ENCODE measurements at regions not wholly inside any gene's neighbourhood (a gene's known extent, or its start where the extent isn't known, plus 50 kb on each side); places are given as distances from the start of the nearest gene placed in this dataset.

- intact Hi-C loops (cut with DNase I; ENCODE audit: low total_unique reads) = no loop called here
- no peak overlapping the region for H3K27ac ChIP-seq
- no peaks in the 10 kb centered on the region for H3K9me3 ChIP-seq
- no peaks in the 10 kb centered on the region for H3K27me3 ChIP-seq
- no peak overlapping the region for H3K4me3 ChIP-seq
- DNase-seq = no peak
- no peak for TF ChIP-seq POLR2A (IDR thresholded peaks at IDR 0.05)
- peaks cover 0 to 9% (median 0%) of the 10 kb centered on the region in 4 donors for H3K4me1 ChIP-seq
- 75 to 87% (median 85%) methylated on average over 5 of the region's 5 CpGs for WGBS, 5 donors
- no peaks in the 10 kb centered on the region for H3K36me3 ChIP-seq
Observed at GRCh38 chr6:14305131-14305530, 187.6 kb downstream of the CD83 start.

DNA sequence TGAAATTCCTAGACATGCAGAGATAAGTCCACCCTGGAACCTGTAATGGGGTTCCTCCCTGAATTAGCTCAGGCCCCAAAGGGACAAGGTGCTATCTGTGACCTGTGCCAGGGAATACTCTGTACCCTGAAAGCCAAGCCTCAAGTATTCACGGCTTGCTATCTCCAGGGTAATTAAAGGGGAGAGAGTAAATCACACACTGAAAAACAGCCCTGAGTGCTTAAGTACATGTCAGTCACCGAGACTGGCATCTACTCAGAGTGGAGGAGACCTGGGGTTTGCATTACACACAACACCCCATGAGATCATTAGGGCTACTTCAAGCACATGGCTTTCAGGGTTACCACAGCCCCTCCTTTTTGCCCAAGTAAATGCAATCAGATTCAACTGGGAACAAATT lies 188.1 kb downstream of the CD83 start:
- WGBS, 5 donors = 76 to 88% (median 80%) methylated on average over 2 of the region's 2 CpGs
- H3K27ac ChIP-seq = no peak overlapping the region
- intact Hi-C loops (cut with DNase I; ENCODE audit: low total_unique reads) = no loop called here
- H3K27me3 ChIP-seq = no peaks in the 10 kb centered on the region
- no peaks in the 10 kb centered on the region for H3K36me3 ChIP-seq
- TF ChIP-seq EP300 (IDR thresholded peaks at IDR 0.05) = no peak
- TF ChIP-seq CTCF (IDR thresholded peaks at IDR 0.05) = no peak
- TF ChIP-seq POLR2A (IDR thresholded peaks at IDR 0.05) = no peak
- TF ChIP-seq POLR2AphosphoS5 (IDR thresholded peaks at IDR 0.05) = no peak
- no peak for DNase-seq
- H3K9me3 ChIP-seq = no peaks in the 10 kb centered on the region
- H3K4me1 ChIP-seq = peaks cover 0 to 9% (median 0%) of the 10 kb centered on the region in 4 donors
- no peak overlapping the region for H3K4me3 ChIP-seq

GRCh38 chr6:14306151-14306906 lies 188.8 kb downstream of the CD83 start:
- 66 to 72% (median 68%) methylated on average over 11 of the region's 11 CpGs for WGBS, 5 donors
- H3K9me3 ChIP-seq = no peaks in the 10 kb centered on the region
- H3K27me3 ChIP-seq = no peaks in the 10 kb centered on the region
- peaks cover 0 to 9% (median 0%) of the 10 kb centered on the region in 4 donors for H3K4me1 ChIP-seq
- TF ChIP-seq CTCF (IDR thresholded peaks at IDR 0.05) (no peak), POLR2AphosphoS5 (IDR thresholded peaks at IDR 0.05) (no peak), EP300 (IDR thresholded peaks at IDR 0.05) (no peak), POLR2A (IDR thresholded peaks at IDR 0.05) (no peak)
- intact Hi-C loops (cut with DNase I; ENCODE audit: low total_unique reads) = no loop called here
- H3K36me3 ChIP-seq = no peaks in the 10 kb centered on the region
- H3K4me3 ChIP-seq = no peak overlapping the region
- H3K27ac ChIP-seq = no peak overlapping the region
- no peak for DNase-seq

- DNase-seq = peak in 1 of 2 donors; percentile 55
- intact Hi-C loops (cut with DNase I; ENCODE audit: low total_unique reads) = no loop called here
- Histone ChIP-seq H3K4me1 (peaks cover 0 to 9% (median 0%) of the 10 kb centered on the region in 4 donors), H3K36me3 (no peaks in the 10 kb centered on the region), H3K27me3 (no peaks in the 10 kb centered on the region), H3K4me3 (no peak overlapping the region), H3K9me3 (no peaks in the 10 kb centered on the region), H3K27ac (no peak overlapping the region)
- 34 to 61% (median 49%) methylated on average over 4 of the region's 4 CpGs for WGBS, 5 donors
- TF ChIP-seq POLR2A (IDR thresholded peaks at IDR 0.05) (no peak), POLR2AphosphoS5 (IDR thresholded peaks at IDR 0.05) (no peak), CTCF (IDR thresholded peaks at IDR 0.05) (no peak), EP300 (IDR thresholded peaks at IDR 0.05) (no peak)
Observed at GRCh38 chr6:14309516-14309915, 191.9 kb downstream of the CD83 start.

DNA sequence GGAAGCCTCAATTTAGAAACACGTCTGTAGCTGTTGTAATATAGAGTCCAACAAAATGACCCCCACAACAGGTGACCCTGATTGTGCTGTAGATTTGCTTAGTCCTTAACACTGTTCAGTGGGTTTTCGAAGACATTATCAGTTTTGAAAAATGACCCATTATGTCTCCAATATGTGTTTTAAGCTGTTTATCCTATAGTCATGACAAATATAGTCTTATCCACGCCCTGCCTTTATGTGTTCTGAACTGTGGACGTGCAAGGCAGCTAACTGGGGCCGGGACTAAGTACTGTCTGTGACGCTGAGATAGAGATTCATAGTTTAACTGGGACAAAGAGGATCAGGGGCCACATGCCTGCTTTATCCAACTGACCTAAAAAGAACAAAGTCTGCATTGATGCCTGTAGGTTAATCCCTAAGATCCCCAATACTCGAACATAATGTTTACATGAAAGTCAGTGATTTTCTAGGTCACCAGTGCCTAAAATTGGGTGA lies 192.4 kb downstream of the CD83 start:
- Histone ChIP-seq H3K36me3 (no peaks in the 10 kb centered on the region), H3K27ac (no peak overlapping the region), H3K4me3 (no peak overlapping the region), H3K9me3 (no peaks in the 10 kb centered on the region), H3K27me3 (no peaks in the 10 kb centered on the region), H3K4me1 (peaks cover 0 to 9% (median 0%) of the 10 kb centered on the region in 4 donors)
- peak in 1 of 2 donors; percentile 41 for DNase-seq
- TF ChIP-seq POLR2A (IDR thresholded peaks at IDR 0.05) = no peak
- no peak for TF ChIP-seq EP300 (IDR thresholded peaks at IDR 0.05)
- no peak for TF ChIP-seq POLR2AphosphoS5 (IDR thresholded peaks at IDR 0.05)
- TF ChIP-seq CTCF (IDR thresholded peaks at IDR 0.05) = no peak
- WGBS, 5 donors = 58 to 70% (median 61%) methylated on average over 7 of the region's 7 CpGs
- intact Hi-C loops (cut with DNase I; ENCODE audit: low total_unique reads) = no loop called here
